HEK293T (cell line): ENCODE measurements at regions not wholly inside any gene's neighbourhood (a gene's known extent, or its start where the extent isn't known, plus 50 kb on each side); places are given as distances from the start of the nearest gene placed in this dataset.

Experiments used
- FOXM1 ChIP-seq: fragments of 450-650 bp; IDR thresholded peaks from 2 replicates; pipeline ENCODE4 v1.6.1; 2017; ENCODE audit warnings: mild to moderate bottlenecking, borderline replicate concordance
- L3MBTL2 ChIP-seq: fragments of 450-650 bp; conservative IDR thresholded peaks from 2 replicates; pipeline ENCODE4 v1.6.1; 2016; ENCODE audit warnings: mild to moderate bottlenecking
- TARDBP ChIP-seq: fragments of 450-650 bp; IDR thresholded peaks from 2 replicates; pipeline ENCODE4 v1.6.1; 2016
- ZNF384 ChIP-seq: fragments of 450-650 bp; IDR thresholded peaks from 2 replicates; pipeline ENCODE4 v1.6.1; 2016
- TF ChIP-seq, protein P1 (sequence below): fragments of 450-650 bp; IDR thresholded peaks from 2 replicates; pipeline ENCODE4 v1.6.1; 2016

GRCh38 chr12:95418142-95418541, 55.8 kb upstream of the METAP2 start:
- TF ChIP-seq TARDBP (no peak), ZNF384 (no peak), L3MBTL2 (no peak), FOXM1 (no peak)
- TF ChIP-seq, protein P1, sequence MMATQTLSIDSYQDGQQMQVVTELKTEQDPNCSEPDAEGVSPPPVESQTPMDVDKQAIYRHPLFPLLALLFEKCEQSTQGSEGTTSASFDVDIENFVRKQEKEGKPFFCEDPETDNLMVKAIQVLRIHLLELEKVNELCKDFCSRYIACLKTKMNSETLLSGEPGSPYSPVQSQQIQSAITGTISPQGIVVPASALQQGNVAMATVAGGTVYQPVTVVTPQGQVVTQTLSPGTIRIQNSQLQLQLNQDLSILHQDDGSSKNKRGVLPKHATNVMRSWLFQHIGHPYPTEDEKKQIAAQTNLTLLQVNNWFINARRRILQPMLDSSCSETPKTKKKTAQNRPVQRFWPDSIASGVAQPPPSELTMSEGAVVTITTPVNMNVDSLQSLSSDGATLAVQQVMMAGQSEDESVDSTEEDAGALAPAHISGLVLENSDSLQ = no peak
